Endothelial cell (in vitro differentiated cells): ENCODE measurements at regions not wholly inside any gene's neighbourhood (a gene's known extent, or its start where the extent isn't known, plus 50 kb on each side); places are given as distances from the start of the nearest gene placed in this dataset.
"Not testable (repeated sequence)": the region's sequence is repeated elsewhere in the genome, so short reads cannot be mapped to it uniquely, and the experiment has no call there.

Source experiments
- DNase-seq: peaks from one replicate; pipeline ENCODE4 v3.0.0; 2021; ENCODE audit warnings: low spot score
- H3K27ac Mint-ChIP-seq: one replicate; pipeline ENCODE4 v1.8.0; 2021; ENCODE audit warnings: mixed read lengths, inconsistent platforms; ENCODE audit not compliant: unreplicated experiment
- H3K27me3 Mint-ChIP-seq: one replicate; pipeline ENCODE4 v1.8.0; 2021; ENCODE audit warnings: mild to moderate bottlenecking, moderate library complexity, mixed read lengths, inconsistent platforms; ENCODE audit not compliant: unreplicated experiment
- H3K36me3 Mint-ChIP-seq: one replicate; pipeline ENCODE4 v1.8.0; 2021; ENCODE audit warnings: mild to moderate bottlenecking, low read depth, mixed read lengths, inconsistent platforms; ENCODE audit not compliant: unreplicated experiment
- H3K4me1 Mint-ChIP-seq: one replicate; pipeline ENCODE4 v1.8.0; 2021; ENCODE audit warnings: mild to moderate bottlenecking, mixed read lengths, inconsistent platforms; ENCODE audit not compliant: unreplicated experiment
- H3K4me3 Mint-ChIP-seq: one replicate; pipeline ENCODE4 v1.8.0; 2021; ENCODE audit warnings: mild to moderate bottlenecking, mixed read lengths, inconsistent platforms; ENCODE audit not compliant: unreplicated experiment
- H3K9me3 Mint-ChIP-seq: one replicate; pipeline ENCODE4 v1.8.0; 2021; ENCODE audit warnings: mixed read lengths, inconsistent platforms; ENCODE audit not compliant: unreplicated experiment
- TF ChIP-seq, protein P1 (sequence below): fragments of 200-600 bp; sonication (generic); IDR thresholded peaks from one replicate; pipeline ENCODE4 v1.5.0; 2021; ENCODE audit warnings: antibody characterized with exemption; ENCODE audit not compliant: unreplicated experiment

DNA sequence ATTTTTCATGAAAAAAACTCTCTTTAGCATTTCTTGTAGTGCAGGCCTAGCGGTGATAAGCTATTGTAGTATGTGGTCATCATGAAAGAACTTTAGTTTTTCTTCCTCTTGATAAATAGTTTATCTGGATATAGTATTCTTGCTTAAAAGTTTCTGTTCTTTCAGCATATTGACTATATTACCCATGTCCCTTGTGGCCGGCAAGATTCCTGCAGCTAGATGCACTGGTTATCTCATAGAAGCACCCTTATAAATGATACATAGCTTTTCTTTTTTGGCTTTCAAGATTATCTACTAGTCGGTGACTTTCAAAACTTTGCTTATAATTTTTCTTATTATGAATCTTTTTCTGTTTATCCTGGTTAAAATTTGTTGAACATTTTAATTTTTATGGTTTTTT is 234.8 kb downstream of the ALG10 start:
- Mint-ChIP-seq H3K27me3 (peaks cover 3% of the 10 kb centered on the region), H3K4me3 (no peak overlapping the region), H3K9me3 (peaks cover 10% of the 10 kb centered on the region), H3K36me3 (peaks cover 3% of the 10 kb centered on the region), H3K4me1 (no peaks in the 10 kb centered on the region), H3K27ac (no peak overlapping the region)
- TF ChIP-seq, protein P1, sequence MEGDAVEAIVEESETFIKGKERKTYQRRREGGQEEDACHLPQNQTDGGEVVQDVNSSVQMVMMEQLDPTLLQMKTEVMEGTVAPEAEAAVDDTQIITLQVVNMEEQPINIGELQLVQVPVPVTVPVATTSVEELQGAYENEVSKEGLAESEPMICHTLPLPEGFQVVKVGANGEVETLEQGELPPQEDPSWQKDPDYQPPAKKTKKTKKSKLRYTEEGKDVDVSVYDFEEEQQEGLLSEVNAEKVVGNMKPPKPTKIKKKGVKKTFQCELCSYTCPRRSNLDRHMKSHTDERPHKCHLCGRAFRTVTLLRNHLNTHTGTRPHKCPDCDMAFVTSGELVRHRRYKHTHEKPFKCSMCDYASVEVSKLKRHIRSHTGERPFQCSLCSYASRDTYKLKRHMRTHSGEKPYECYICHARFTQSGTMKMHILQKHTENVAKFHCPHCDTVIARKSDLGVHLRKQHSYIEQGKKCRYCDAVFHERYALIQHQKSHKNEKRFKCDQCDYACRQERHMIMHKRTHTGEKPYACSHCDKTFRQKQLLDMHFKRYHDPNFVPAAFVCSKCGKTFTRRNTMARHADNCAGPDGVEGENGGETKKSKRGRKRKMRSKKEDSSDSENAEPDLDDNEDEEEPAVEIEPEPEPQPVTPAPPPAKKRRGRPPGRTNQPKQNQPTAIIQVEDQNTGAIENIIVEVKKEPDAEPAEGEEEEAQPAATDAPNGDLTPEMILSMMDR: no peak
- no peak for DNase-seq

DNA sequence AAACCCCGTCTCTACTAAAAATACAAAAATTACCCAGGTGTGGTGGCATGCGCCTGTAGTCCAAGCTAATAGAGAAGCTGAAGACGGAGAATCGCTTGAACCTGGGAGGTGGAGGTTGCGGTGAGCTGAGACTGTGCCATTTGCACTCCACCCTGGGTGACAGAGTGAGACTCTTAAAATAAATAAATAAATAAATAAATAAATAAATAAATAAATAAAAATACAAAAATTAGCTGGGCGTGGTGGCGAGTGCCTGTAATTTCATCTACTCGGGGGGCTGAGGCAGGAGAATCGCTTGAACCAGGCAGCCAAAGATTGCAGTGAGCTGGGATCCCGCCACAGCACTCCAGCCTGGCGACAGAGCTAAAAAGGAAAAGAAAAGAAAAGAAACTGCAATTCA is 239.8 kb downstream of the ALG10 start:
- Mint-ChIP-seq H3K36me3 (peaks cover 30% of the 10 kb centered on the region), H3K27me3 (peaks cover 13% of the 10 kb centered on the region), H3K9me3 (peaks cover 48% of the 10 kb centered on the region)
- not testable (repeated sequence) for H3K27ac Mint-ChIP-seq, H3K4me1 Mint-ChIP-seq, H3K4me3 Mint-ChIP-seq, DNase-seq

DNA sequence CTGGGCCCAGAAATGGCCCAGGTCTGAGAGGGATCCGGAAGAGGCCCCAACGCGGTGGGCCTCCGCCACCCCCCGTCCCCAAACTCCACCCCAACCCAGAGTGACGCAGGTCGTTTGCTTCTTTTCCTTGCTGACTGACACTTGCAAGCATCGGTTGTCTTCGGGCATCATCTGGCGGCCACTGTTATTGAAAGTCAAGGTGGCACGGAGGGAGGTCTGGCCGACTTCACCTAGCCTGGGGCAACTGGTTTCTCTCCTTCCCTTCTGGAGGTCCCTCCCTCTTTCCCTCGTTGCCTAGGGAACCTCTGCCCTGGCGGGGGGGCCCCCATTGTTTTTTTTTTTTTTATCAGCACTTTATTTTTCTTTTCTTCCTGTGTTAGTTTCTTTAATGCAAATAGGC is 241.8 kb downstream of the ALG10 start:
- Mint-ChIP-seq H3K36me3 (peaks cover 34% of the 10 kb centered on the region), H3K4me1 (no peaks in the 10 kb centered on the region), H3K27ac (no peak overlapping the region)

DNA sequence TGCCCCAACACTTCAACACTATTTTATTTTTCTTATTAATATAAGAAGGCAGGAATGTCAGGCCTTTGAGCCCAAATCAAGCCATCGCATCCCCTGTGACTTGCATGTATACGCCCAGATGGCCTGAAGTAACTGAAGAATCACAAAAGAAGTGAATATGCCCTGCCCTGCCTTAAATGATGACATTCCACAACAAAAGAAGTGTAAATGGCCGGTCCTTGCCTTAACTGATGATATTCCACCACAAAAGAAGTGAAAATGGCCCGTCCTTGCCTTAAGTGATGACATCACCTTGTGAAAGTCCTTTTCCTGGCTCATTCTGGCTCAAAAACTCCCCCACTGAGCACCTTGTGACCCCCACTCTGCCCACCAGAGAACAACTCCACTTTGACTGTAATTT is 251.4 kb downstream of the ALG10 start:
- not testable (repeated sequence) for H3K36me3 Mint-ChIP-seq, H3K4me1 Mint-ChIP-seq, DNase-seq, H3K27me3 Mint-ChIP-seq, H3K4me3 Mint-ChIP-seq, H3K27ac Mint-ChIP-seq
- peaks cover 13% of the 10 kb centered on the region for H3K9me3 Mint-ChIP-seq

More for the DNA sequence above, 241.8 kb downstream of the ALG10 start:
- TF ChIP-seq, protein P1: no peak
- DNase-seq: no peak
- Mint-ChIP-seq H3K9me3 (peaks cover 54% of the 10 kb centered on the region), H3K4me3 (no peak overlapping the region), H3K27me3 (peaks cover 13% of the 10 kb centered on the region)

- TF ChIP-seq, protein P1: no peak
- no peak for DNase-seq
- Mint-ChIP-seq H3K4me3 (no peak overlapping the region), H3K27me3 (peaks cover 8% of the 10 kb centered on the region), H3K36me3 (peaks cover 7% of the 10 kb centered on the region), H3K9me3 (peaks cover 13% of the 10 kb centered on the region), H3K27ac (no peak overlapping the region), H3K4me1 (no peaks in the 10 kb centered on the region)
Measured at GRCh38 chr12:34275129-34275528, 252.8 kb downstream of the ALG10 start.

DNA sequence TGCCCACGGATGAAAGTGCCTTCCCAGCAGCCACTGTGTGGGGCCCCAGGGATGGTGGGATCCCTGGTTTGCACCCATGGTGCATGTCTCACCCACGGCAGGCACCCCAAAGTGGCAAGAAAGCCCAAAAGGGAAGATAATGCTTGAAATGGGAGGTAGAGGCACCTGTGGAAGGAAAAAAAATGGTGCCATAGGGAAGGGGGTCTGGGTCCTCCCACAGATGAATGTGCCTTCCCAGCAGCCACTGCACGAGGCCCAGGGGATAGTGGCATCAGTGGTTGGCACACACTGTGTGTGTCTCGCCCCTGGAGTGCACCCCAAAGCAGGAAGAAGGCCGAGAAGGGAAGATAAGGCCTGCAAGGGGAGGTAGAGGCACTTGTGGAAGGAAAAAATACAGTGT is 264.2 kb downstream of the ALG10 start:
- Mint-ChIP-seq H3K9me3 (peaks cover 32% of the 10 kb centered on the region), H3K36me3 (peaks cover 9% of the 10 kb centered on the region), H3K27me3 (peaks cover 17% of the 10 kb centered on the region), H3K27ac (no peak overlapping the region), H3K4me3 (no peak overlapping the region), H3K4me1 (no peaks in the 10 kb centered on the region)
- DNase-seq: no peak
- TF ChIP-seq, protein P1: no peak
